ENCODE measurements at regions not wholly inside any gene's neighbourhood (a gene's known extent, or its start where the extent isn't known, plus 50 kb on each side); places are given as distances from the start of the nearest gene placed in this dataset.

GRCh38 chr7:68984306-68984705, 614.0 kb upstream of the AUTS2 start:
- WGBS (ENCODE audit: insufficient coverage, low coverage, low lambda C conversion rate, missing lambda C conversion rate) = 34% methylated on average over 7 of the region's 7 CpGs
- no peak overlapping the region for H3K27ac ChIP-seq
- TF ChIP-seq POLR2A (IDR thresholded peaks at IDR 0.05) = no peak
- TF ChIP-seq, protein P1, sequence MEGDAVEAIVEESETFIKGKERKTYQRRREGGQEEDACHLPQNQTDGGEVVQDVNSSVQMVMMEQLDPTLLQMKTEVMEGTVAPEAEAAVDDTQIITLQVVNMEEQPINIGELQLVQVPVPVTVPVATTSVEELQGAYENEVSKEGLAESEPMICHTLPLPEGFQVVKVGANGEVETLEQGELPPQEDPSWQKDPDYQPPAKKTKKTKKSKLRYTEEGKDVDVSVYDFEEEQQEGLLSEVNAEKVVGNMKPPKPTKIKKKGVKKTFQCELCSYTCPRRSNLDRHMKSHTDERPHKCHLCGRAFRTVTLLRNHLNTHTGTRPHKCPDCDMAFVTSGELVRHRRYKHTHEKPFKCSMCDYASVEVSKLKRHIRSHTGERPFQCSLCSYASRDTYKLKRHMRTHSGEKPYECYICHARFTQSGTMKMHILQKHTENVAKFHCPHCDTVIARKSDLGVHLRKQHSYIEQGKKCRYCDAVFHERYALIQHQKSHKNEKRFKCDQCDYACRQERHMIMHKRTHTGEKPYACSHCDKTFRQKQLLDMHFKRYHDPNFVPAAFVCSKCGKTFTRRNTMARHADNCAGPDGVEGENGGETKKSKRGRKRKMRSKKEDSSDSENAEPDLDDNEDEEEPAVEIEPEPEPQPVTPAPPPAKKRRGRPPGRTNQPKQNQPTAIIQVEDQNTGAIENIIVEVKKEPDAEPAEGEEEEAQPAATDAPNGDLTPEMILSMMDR (IDR thresholded peaks at IDR 0.05) = no peak

GRCh38 chr7:68994841-68995240, 603.4 kb upstream of the AUTS2 start:
- intact Hi-C loops (cut with DNase I) = no loop called here
- Histone ChIP-seq H3K4me3 (no peak overlapping the region), H3K36me3 (no peaks in the 10 kb centered on the region)

More at GRCh38 chr7:68984306-68984705, 614.0 kb upstream of the AUTS2 start:
- Histone ChIP-seq H3K4me1 (no peaks in the 10 kb centered on the region), H3K27me3 (no peaks in the 10 kb centered on the region), H3K9me3 (no peaks in the 10 kb centered on the region), H3K36me3 (no peaks in the 10 kb centered on the region), H3K4me3 (no peak overlapping the region)
- intact Hi-C loops (cut with DNase I) = no loop called here
- DNase-seq = no peak
- ATAC-seq = no peak

GRCh38 chr7:68998136-68998535, 600.1 kb upstream of the AUTS2 start:
- H3K9me3 ChIP-seq = peaks cover 0 to 7% (median under 1%) of the 10 kb centered on the region in 4 donors
- no peak for TF ChIP-seq POLR2A (IDR thresholded peaks at IDR 0.05)
- TF ChIP-seq, protein P1 (IDR thresholded peaks at IDR 0.05) = no peak
- no peak overlapping the region for H3K4me3 ChIP-seq
- DNase-seq = no peak
- no peak overlapping the region for H3K27ac ChIP-seq
- H3K36me3 ChIP-seq = no peaks in the 10 kb centered on the region
- no peaks in the 10 kb centered on the region for H3K4me1 ChIP-seq
- no peak for ATAC-seq
- H3K27me3 ChIP-seq = no peaks in the 10 kb centered on the region
- WGBS (ENCODE audit: insufficient coverage, low coverage, low lambda C conversion rate, missing lambda C conversion rate) = 85% methylated on average over 2 of the region's 3 CpGs
- intact Hi-C loops (cut with DNase I) = no loop called here

More at GRCh38 chr7:68994841-68995240, 603.4 kb upstream of the AUTS2 start:
- H3K27me3 ChIP-seq = no peaks in the 10 kb centered on the region
- 60% methylated on average over 3 of the region's 3 CpGs for WGBS (ENCODE audit: insufficient coverage, low coverage, low lambda C conversion rate, missing lambda C conversion rate)
- ATAC-seq = no peak
- DNase-seq = no peak
- H3K9me3 ChIP-seq = no peaks in the 10 kb centered on the region
- H3K4me1 ChIP-seq = no peaks in the 10 kb centered on the region
- TF ChIP-seq, protein P1 (IDR thresholded peaks at IDR 0.05) = no peak
- TF ChIP-seq POLR2A (IDR thresholded peaks at IDR 0.05) = no peak
- H3K27ac ChIP-seq = no peak overlapping the region

DNA sequence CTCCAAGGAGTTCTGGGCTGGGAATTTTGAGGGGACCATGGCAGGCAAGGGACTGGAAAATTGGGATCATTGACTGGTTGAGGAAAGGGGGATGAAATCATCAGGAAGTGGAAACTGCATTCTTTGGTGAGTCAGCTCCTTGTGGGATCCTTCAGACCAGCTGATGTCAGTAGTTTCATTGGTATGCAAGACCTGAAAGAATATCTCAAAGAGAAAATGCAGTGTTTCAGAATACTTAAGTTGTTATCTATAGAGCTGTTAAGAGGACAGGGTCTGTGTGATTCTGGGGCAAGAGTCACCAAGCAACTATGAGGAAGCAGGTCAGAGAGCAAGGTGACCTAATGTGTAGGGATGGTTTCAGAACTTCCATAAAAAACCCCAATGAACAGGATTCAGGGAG, 595.9 kb upstream of the AUTS2 start:
- peaks cover 0 to 7% (median under 1%) of the 10 kb centered on the region in 4 donors for H3K9me3 ChIP-seq

More for the DNA sequence above, 595.9 kb upstream of the AUTS2 start:
- Histone ChIP-seq H3K4me3 (no peak overlapping the region), H3K36me3 (no peaks in the 10 kb centered on the region), H3K27ac (no peak overlapping the region), H3K4me1 (no peaks in the 10 kb centered on the region), H3K27me3 (no peaks in the 10 kb centered on the region)
- intact Hi-C loops (cut with DNase I) = no loop called here
- no peak for ATAC-seq
- TF ChIP-seq, protein P1 (IDR thresholded peaks at IDR 0.05) = no peak
- no peak for TF ChIP-seq POLR2A (IDR thresholded peaks at IDR 0.05)
- DNase-seq = no peak
